A673 (cell line): ENCODE measurements at regions not wholly inside any gene's neighbourhood (a gene's known extent, or its start where the extent isn't known, plus 50 kb on each side); places are given as distances from the start of the nearest gene placed in this dataset.

ENCODE experiments used
- CTCF ChIP-seq: fragments of 300-800, 200-600 bp; sonication (generic); conservative IDR thresholded peaks from 2 replicates; pipeline ENCODE4 v1.5.1; 2017; ENCODE audit warnings: low read depth, mild to moderate bottlenecking, antibody characterized with exemption, low read length, moderate library complexity, mixed read lengths
- EZH2 ChIP-seq: fragments of 200-600 bp; sonication (generic); IDR thresholded peaks from 2 replicates; pipeline ENCODE4 v1.6.1; 2017; ENCODE audit warnings: borderline replicate concordance, low read depth, mild to moderate bottlenecking, mixed read lengths, antibody characterized with exemption, low read length; ENCODE audit not compliant: poor library complexity, severe bottlenecking

GRCh38 chr5:163623524-163623923 lies 118.1 kb downstream of the MAT2B start:
- TF ChIP-seq EZH2: no peak
- TF ChIP-seq CTCF: no peak
